T-helper 1 cell treated with Interleukin-12 subunit alpha and Interleukin-12 subunit beta and Interleukin-4 antibody, amounts not matched to agents 30 μg/mL and 1 μg/mL, for 36 hours (primary cell): ENCODE measurements at regions not wholly inside any gene's neighbourhood (a gene's known extent, or its start where the extent isn't known, plus 50 kb on each side); places are given as distances from the start of the nearest gene placed in this dataset.

ENCODE experiments used
- H3K27ac Mint-ChIP-seq: one replicate; pipeline ENCODE4 v1.8.0; 2021; ENCODE audit warnings: mild to moderate bottlenecking, mixed read lengths
- H3K27me3 Mint-ChIP-seq: one replicate; pipeline ENCODE4 v1.8.0; 2021; ENCODE audit warnings: low read depth, mixed read lengths
- H3K36me3 Mint-ChIP-seq: one replicate; pipeline ENCODE4 v1.8.0; 2021; ENCODE audit warnings: low read depth, mixed read lengths
- H3K4me1 Mint-ChIP-seq: one replicate; pipeline ENCODE4 v1.8.0; 2021; ENCODE audit warnings: low read depth, mixed read lengths
- H3K4me3 Mint-ChIP-seq: one replicate; pipeline ENCODE4 v1.8.0; 2021; ENCODE audit warnings: mild to moderate bottlenecking, moderate library complexity, mixed read lengths
- H3K9me3 Mint-ChIP-seq: one replicate; pipeline ENCODE4 v1.8.0; 2021; ENCODE audit warnings: mixed read lengths

- peaks cover 24% of the 10 kb centered on the region for H3K9me3 Mint-ChIP-seq
- no peak overlapping the region for H3K27ac Mint-ChIP-seq
- H3K36me3 Mint-ChIP-seq: no peaks in the 10 kb centered on the region
- no peaks in the 10 kb centered on the region for H3K27me3 Mint-ChIP-seq
- no peaks in the 10 kb centered on the region for H3K4me1 Mint-ChIP-seq
- no peak overlapping the region for H3K4me3 Mint-ChIP-seq
Observed at GRCh38 chr3:41131224-41131623, 68.1 kb upstream of the CTNNB1 start.

DNA sequence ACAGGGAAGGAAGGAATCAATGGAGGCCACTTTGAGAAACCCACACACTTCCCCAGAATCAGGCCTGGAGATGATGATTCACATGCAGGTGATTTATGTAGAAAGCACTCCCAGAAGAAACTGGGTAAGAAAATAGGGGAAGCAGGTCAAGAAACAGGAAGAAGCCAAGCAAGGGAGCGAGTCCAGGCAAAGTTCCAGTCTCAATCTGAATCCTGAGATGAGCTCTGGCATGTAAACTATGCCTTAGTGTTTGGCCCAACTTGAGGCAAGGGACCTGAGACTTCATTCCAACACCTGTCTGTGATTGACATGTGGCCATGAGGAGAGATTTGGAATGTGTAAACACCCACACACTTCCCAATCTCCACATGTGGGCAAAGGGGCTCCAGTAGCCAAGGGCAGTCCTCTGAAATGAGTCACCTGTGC is 61.6 kb upstream of the CTNNB1 start:
- no peak overlapping the region for H3K27ac Mint-ChIP-seq
- no peaks in the 10 kb centered on the region for H3K4me1 Mint-ChIP-seq
- no peaks in the 10 kb centered on the region for H3K9me3 Mint-ChIP-seq
- H3K27me3 Mint-ChIP-seq: no peaks in the 10 kb centered on the region
- H3K4me3 Mint-ChIP-seq: no peak overlapping the region
- no peaks in the 10 kb centered on the region for H3K36me3 Mint-ChIP-seq

- Mint-ChIP-seq H3K27ac (no peak overlapping the region), H3K36me3 (no peaks in the 10 kb centered on the region), H3K27me3 (no peaks in the 10 kb centered on the region), H3K4me3 (no peak overlapping the region), H3K9me3 (no peaks in the 10 kb centered on the region), H3K4me1 (no peaks in the 10 kb centered on the region)
Observed at GRCh38 chr3:41138146-41138545, 61.2 kb upstream of the CTNNB1 start.

GRCh38 chr3:41138601-41139000 is 60.7 kb upstream of the CTNNB1 start:
- H3K27ac Mint-ChIP-seq: no peak overlapping the region
- H3K4me3 Mint-ChIP-seq: no peak overlapping the region
- no peaks in the 10 kb centered on the region for H3K36me3 Mint-ChIP-seq
- no peaks in the 10 kb centered on the region for H3K27me3 Mint-ChIP-seq
- H3K9me3 Mint-ChIP-seq: no peaks in the 10 kb centered on the region
- no peaks in the 10 kb centered on the region for H3K4me1 Mint-ChIP-seq

DNA sequence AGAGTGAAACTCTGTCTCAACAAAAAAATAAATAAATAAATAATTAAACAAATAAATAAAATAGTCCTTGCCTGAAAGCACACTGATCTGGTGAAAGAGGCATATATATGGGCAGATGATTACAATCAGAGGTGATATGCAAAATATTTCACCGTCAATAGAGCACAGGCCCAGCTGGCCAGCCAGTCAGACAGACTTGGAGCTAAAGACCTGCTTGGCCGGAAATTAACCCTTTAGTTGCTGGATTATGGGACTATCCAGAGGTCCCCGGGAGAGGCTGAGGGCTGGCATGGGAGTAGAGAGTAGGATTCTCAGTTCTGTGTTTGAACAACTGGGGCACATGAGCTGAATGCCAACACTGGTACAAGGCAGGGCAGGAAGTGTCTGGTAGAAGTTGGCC is 59.1 kb upstream of the CTNNB1 start:
- H3K4me3 Mint-ChIP-seq: no peak overlapping the region
- H3K27me3 Mint-ChIP-seq: no peaks in the 10 kb centered on the region
- H3K36me3 Mint-ChIP-seq: no peaks in the 10 kb centered on the region
- H3K9me3 Mint-ChIP-seq: no peaks in the 10 kb centered on the region
- H3K27ac Mint-ChIP-seq: no peak overlapping the region
- no peaks in the 10 kb centered on the region for H3K4me1 Mint-ChIP-seq

DNA sequence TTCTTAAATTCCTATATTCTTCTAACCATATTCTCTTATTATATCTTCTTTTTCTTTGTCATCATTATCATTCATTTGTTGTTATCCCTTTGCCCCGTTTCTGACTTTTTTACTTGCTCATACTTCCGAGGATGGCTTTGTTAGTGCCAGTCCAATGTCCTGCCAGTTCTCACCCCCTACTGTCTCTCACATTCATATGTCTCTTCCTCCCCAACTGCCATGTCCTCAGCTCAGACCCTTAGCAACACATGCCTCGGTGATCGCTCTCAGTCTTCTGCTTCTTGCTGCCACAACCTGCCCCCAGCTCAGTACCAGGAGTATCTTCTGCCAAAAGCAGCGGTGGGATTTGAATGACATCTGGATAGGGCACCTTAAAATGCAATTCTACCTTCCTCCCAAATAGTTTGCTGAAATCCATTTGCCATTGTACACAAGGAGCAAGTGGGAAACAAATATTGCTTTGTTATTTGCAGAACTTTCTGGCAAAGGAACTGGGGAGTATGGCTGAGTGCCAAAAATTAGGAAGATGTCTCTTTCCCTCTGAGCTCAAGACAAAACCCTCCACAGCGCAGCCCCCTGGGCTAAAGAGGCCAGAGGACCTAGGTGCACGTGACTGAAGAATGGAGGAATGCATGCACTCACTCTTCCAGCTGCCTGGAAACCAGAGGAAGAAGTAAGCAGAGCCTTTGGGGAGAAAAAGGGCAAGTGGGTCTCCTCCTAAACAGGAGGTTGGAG is 57.7 kb upstream of the CTNNB1 start:
- Mint-ChIP-seq H3K4me1 (no peaks in the 10 kb centered on the region), H3K36me3 (peaks cover 2% of the 10 kb centered on the region), H3K4me3 (no peak overlapping the region), H3K27me3 (no peaks in the 10 kb centered on the region), H3K27ac (no peak overlapping the region), H3K9me3 (peaks cover 5% of the 10 kb centered on the region)

GRCh38 chr3:41143421-41144031 is 55.8 kb upstream of the CTNNB1 start:
- Mint-ChIP-seq H3K9me3 (peaks cover 9% of the 10 kb centered on the region), H3K36me3 (peaks cover 3% of the 10 kb centered on the region), H3K4me3 (no peak overlapping the region), H3K4me1 (no peaks in the 10 kb centered on the region), H3K27me3 (no peaks in the 10 kb centered on the region), H3K27ac (no peak overlapping the region)

- Mint-ChIP-seq H3K36me3 (peaks cover 3% of the 10 kb centered on the region), H3K9me3 (peaks cover 9% of the 10 kb centered on the region), H3K4me1 (no peaks in the 10 kb centered on the region), H3K27ac (no peak overlapping the region), H3K27me3 (no peaks in the 10 kb centered on the region), H3K4me3 (no peak overlapping the region)
Observed at GRCh38 chr3:41144631-41145030, 54.7 kb upstream of the CTNNB1 start.

GRCh38 chr3:41148478-41148877 is 50.8 kb upstream of the CTNNB1 start:
- Mint-ChIP-seq H3K27me3 (no peaks in the 10 kb centered on the region), H3K9me3 (peaks cover 9% of the 10 kb centered on the region), H3K36me3 (peaks cover 3% of the 10 kb centered on the region), H3K27ac (no peak overlapping the region), H3K4me1 (no peaks in the 10 kb centered on the region), H3K4me3 (no peak overlapping the region)

- H3K4me3 Mint-ChIP-seq: no peak overlapping the region
- H3K4me1 Mint-ChIP-seq: no peaks in the 10 kb centered on the region
- H3K27me3 Mint-ChIP-seq: no peaks in the 10 kb centered on the region
- H3K36me3 Mint-ChIP-seq: peaks cover 3% of the 10 kb centered on the region
- no peak overlapping the region for H3K27ac Mint-ChIP-seq
- peaks cover 9% of the 10 kb centered on the region for H3K9me3 Mint-ChIP-seq
Observed at GRCh38 chr3:41148901-41149300, 50.4 kb upstream of the CTNNB1 start.
